VCaP (cell line): ENCODE measurements at regions not wholly inside any gene's neighbourhood (a gene's known extent, or its start where the extent isn't known, plus 50 kb on each side); places are given as distances from the start of the nearest gene placed in this dataset.

ENCODE experiments used
- H3K27ac ChIP-seq: fragments of 450-650 bp; 2 replicates; pipeline ENCODE4 v1.5.1; 2017
- TF ChIP-seq, protein P1 (sequence below): fragments of 450-650 bp; conservative IDR thresholded peaks from 2 replicates; pipeline ENCODE4 v1.5.1; 2017; ENCODE audit warnings: mild to moderate bottlenecking, moderate library complexity

- TF ChIP-seq, protein P1, sequence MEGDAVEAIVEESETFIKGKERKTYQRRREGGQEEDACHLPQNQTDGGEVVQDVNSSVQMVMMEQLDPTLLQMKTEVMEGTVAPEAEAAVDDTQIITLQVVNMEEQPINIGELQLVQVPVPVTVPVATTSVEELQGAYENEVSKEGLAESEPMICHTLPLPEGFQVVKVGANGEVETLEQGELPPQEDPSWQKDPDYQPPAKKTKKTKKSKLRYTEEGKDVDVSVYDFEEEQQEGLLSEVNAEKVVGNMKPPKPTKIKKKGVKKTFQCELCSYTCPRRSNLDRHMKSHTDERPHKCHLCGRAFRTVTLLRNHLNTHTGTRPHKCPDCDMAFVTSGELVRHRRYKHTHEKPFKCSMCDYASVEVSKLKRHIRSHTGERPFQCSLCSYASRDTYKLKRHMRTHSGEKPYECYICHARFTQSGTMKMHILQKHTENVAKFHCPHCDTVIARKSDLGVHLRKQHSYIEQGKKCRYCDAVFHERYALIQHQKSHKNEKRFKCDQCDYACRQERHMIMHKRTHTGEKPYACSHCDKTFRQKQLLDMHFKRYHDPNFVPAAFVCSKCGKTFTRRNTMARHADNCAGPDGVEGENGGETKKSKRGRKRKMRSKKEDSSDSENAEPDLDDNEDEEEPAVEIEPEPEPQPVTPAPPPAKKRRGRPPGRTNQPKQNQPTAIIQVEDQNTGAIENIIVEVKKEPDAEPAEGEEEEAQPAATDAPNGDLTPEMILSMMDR: no peak
- no peak overlapping the region for H3K27ac ChIP-seq
These were observed 176.0 kb upstream of the TSC22D1 start for GRCh38 chr13:44752164-44752563.

GRCh38 chr13:44750630-44751029, 174.5 kb upstream of the TSC22D1 start:
- H3K27ac ChIP-seq: no peak overlapping the region
- TF ChIP-seq, protein P1: no peak

- TF ChIP-seq, protein P1: no peak
- H3K27ac ChIP-seq: no peak overlapping the region
These were observed 173.8 kb upstream of the TSC22D1 start for GRCh38 chr13:44749906-44750305.

DNA sequence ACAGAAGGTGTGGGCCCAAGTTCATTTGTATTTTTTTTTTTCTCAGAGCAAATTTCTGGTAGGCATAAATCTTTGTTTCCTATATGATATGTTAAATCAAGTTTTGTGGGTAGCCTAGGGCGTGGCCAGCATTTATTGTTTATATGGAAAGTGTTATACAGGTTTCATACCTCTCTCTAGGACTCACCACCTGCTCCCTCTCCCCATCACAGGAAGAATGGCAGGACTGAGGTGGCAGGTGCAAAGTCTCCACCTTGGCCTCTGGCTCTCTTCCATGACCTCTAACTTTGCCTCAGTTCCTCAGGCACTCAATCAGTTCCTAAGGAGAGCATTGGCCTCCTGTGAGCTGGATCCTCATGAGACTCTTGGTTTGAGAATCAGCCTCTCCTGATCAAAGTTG, 172.3 kb upstream of the TSC22D1 start:
- H3K27ac ChIP-seq: no peak overlapping the region
- TF ChIP-seq, protein P1: no peak

- TF ChIP-seq, protein P1: no peak
- H3K27ac ChIP-seq: no peak overlapping the region
These were observed 171.0 kb upstream of the TSC22D1 start for GRCh38 chr13:44747179-44747578.

DNA sequence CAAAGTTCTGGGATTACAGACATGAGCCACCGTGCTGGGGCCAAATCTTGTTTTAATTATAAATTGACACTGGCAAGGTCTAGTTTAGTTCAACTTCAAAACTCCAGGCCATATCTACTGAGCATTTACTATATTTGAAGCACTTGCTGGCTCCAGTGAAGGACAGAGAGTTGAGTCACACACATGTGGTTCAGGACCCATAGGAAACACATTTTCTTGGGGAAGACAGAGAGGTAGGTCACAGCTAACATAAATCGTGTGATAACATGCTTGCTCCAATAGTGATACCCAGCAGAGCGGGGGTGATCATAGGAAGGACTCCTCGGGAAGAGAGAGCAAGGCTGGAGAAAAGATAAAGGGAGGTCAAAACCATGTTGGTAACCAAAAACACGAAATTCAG, 170.6 kb upstream of the TSC22D1 start:
- H3K27ac ChIP-seq: no peak overlapping the region
- TF ChIP-seq, protein P1: no peak

DNA sequence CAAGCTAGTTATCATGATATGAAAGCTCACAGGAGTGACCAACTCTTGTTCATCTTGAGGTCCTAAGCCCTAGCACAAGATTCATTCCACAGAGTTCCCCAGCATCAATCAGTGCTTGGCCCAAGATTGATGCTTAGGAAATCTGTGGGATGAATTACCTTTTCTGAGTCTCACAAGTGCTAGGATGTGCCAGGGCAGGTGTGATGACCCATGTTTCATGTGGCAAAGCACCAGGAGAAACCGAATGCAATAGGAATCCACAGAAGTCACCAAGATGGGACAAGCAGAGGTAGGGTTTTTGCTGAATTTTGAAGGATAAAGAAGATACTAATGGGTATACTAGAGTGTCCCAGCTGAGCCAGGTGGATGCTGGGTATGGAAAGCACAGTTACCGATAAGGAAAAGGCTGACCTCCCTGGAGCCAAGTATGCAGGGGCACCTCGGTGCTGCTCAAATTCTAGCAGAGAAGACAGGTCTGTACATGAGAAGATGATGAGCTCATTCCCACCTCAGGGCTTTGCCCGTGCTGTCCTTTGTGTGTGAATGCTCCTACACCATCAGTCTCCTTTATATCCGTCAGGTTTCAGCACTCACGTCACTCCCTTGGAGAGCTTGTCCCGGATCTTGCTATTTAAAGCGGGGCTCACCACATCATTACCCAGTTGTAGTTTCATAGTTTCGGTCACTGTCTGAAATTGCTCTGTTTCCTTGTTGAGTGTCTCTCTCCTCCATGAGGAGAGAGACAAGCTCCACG, 168.9 kb upstream of the TSC22D1 start:
- no peak overlapping the region for H3K27ac ChIP-seq
- TF ChIP-seq, protein P1: no peak
